ENCODE measurements at regions not wholly inside any gene's neighbourhood (a gene's known extent, or its start where the extent isn't known, plus 50 kb on each side); places are given as distances from the start of the nearest gene placed in this dataset.

DNA sequence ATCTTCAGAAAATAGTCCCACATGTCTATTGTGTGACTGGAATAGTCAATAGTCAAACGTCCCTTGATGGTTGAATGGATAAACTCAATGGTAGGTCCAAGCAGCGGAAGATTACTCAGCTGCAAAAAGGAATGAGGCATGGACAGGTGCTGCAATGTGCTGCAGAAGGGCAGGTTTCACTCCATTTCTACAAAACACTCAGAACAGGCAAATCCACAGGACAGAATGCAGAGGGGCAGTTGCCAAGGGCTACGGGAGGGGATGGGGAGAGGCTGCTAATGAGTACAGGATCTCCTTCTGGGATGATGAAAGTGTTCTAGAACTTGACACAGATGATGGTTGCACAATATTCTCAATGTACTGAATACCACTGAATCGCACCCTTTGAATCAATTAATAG is 151.0 kb downstream of the RBFOX3 start:
- H3K79me2 ChIP-seq (ENCODE audit: insufficient read depth, low read length): no peaks in the 10 kb centered on the region
- H3K27me3 Mint-ChIP-seq (ENCODE audit: low read depth): peaks cover 10% of the 10 kb centered on the region
- no peak overlapping the region for H3K4me3 Mint-ChIP-seq
- no peak overlapping the region for H4K8ac ChIP-seq (replicated peaks; ENCODE audit: insufficient read length, low read depth, low read length)
- no peak for DNase-seq
- no peaks in the 10 kb centered on the region for H3K36me3 Mint-ChIP-seq (ENCODE audit: insufficient read depth in 1 of 3, low read depth in 3 of 3)
- H2BK12ac ChIP-seq (ENCODE audit: insufficient read length, low read depth, low read length): no peak overlapping the region
- H3K23me2 ChIP-seq (ENCODE audit: insufficient read length, low read depth, low read length, poor library complexity, severe bottlenecking): no peaks in the 10 kb centered on the region
- no peaks in the 10 kb centered on the region for H3K27me3 ChIP-seq (ENCODE audit: insufficient read depth, low read length)
- H3K14ac ChIP-seq (ENCODE audit: insufficient read depth, low read length): no peak overlapping the region
- no peak overlapping the region for H3T11ph ChIP-seq (ENCODE audit: low read length)
- no peak overlapping the region for H3K4ac ChIP-seq (ENCODE audit: low read depth, low read length)
- no peak overlapping the region for H3K23ac ChIP-seq (ENCODE audit: insufficient read length, low read depth, low read length)
- peaks cover 0 to under 1% of the 10 kb centered on the region in 2 experiments; a peak in 2 of 4 replicates for H3K4me1 Mint-ChIP-seq
- H3K79me1 ChIP-seq (ENCODE audit: insufficient read depth, low read depth, low read length, poor library complexity, severe bottlenecking): no peaks in the 10 kb centered on the region
- no peak overlapping the region for H4K5ac ChIP-seq (ENCODE audit: insufficient read length, low read depth, low read length)
- no peaks in the 10 kb centered on the region for H3K9me3 ChIP-seq (ENCODE audit: control insufficient read depth, low read depth, low read length)
- H2BK5ac ChIP-seq (ENCODE audit: insufficient read length, low read length): no peak overlapping the region
- no peak overlapping the region for H3K9ac ChIP-seq (ENCODE audit: extremely low read depth, insufficient read length, low read length)
- no CpG with 5 or more reads among the region's 4 CpGs for WGBS (ENCODE audit: extremely low coverage, insufficient read length, low lambda C conversion rate)
- H3K4me2 ChIP-seq (ENCODE audit: insufficient read depth, insufficient read length, low read length): no peak overlapping the region
- no peak overlapping the region for H2BK20ac ChIP-seq (ENCODE audit: low read depth, low read length, poor library complexity, severe bottlenecking)
- H2AFZ ChIP-seq (ENCODE audit: low read length): no peak overlapping the region
- H3K27ac ChIP-seq (ENCODE audit: insufficient read length, low read depth, low read length): no peak overlapping the region
- H3K18ac ChIP-seq (ENCODE audit: insufficient read length, low read depth, low read length): no peak overlapping the region
- H2AK5ac ChIP-seq (ENCODE audit: insufficient read length, low read length): no peak overlapping the region
- no peaks in the 10 kb centered on the region for H3K4me1 ChIP-seq (ENCODE audit: insufficient read depth, low read length)
- H2BK15ac ChIP-seq (ENCODE audit: low read depth, low read length): no peak overlapping the region
- no peak overlapping the region for H3K56ac ChIP-seq (ENCODE audit: insufficient read length, low read depth, low read length)
- H3K9me3 Mint-ChIP-seq: peaks cover 0 to 5% of the 10 kb centered on the region in 2 experiments; a peak in 3 of 5 replicates
- no peak overlapping the region for H2BK120ac ChIP-seq (ENCODE audit: low read depth, low read length, poor library complexity, severe bottlenecking)
- no peak overlapping the region for H4K91ac ChIP-seq (ENCODE audit: insufficient read length, low read depth, low read length)
- peaks cover 3% of the 10 kb centered on the region for H4K20me1 ChIP-seq (ENCODE audit: control insufficient read depth, insufficient read depth, insufficient read length)
- no peak overlapping the region for H3K27ac Mint-ChIP-seq
- TF ChIP-seq, protein P1, sequence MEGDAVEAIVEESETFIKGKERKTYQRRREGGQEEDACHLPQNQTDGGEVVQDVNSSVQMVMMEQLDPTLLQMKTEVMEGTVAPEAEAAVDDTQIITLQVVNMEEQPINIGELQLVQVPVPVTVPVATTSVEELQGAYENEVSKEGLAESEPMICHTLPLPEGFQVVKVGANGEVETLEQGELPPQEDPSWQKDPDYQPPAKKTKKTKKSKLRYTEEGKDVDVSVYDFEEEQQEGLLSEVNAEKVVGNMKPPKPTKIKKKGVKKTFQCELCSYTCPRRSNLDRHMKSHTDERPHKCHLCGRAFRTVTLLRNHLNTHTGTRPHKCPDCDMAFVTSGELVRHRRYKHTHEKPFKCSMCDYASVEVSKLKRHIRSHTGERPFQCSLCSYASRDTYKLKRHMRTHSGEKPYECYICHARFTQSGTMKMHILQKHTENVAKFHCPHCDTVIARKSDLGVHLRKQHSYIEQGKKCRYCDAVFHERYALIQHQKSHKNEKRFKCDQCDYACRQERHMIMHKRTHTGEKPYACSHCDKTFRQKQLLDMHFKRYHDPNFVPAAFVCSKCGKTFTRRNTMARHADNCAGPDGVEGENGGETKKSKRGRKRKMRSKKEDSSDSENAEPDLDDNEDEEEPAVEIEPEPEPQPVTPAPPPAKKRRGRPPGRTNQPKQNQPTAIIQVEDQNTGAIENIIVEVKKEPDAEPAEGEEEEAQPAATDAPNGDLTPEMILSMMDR (conservative IDR thresholded peaks at IDR 0.05): no peak

All from H9 (cell line).